ENCODE measurements at regions not wholly inside any gene's neighbourhood (a gene's known extent, or its start where the extent isn't known, plus 50 kb on each side); places are given as distances from the start of the nearest gene placed in this dataset.

DNA sequence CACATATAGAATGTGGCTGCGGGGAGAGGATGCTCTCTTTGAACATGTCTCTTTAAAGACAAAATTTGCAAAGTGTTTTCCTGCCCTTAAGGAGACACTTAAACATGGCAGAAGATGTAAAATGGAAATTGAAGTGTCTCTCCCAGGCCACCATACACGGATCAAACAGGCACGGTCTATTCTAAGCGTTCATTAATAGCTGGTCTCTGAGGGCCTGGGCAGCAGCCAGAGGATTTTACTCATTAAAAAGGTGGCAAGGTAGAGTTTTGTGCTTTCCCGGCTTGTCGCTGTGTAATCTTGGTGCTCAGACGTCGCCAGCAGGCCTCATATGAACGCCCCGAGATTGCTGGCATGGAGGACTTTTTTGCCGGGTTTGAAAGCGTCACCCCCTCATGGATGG is 205.5 kb downstream of the EMX2 start:
- Histone ChIP-seq H3K9me3 (ENCODE audit: control insufficient read depth, insufficient read depth, low read length) (peaks cover 26% of the 10 kb centered on the region), H3K4me3 (ENCODE audit: low read depth, low read length) (no peak overlapping the region), H3K27ac (ENCODE audit: low read depth, low read length) (no peak overlapping the region), H3K27me3 (ENCODE audit: control insufficient read depth, insufficient read depth, low read length) (no peaks in the 10 kb centered on the region)
- no peak for DNase-seq (ENCODE audit: low read depth, low spot score)
- POLR2A ChIA-PET = no interaction called here
- TF ChIP-seq, protein P1, sequence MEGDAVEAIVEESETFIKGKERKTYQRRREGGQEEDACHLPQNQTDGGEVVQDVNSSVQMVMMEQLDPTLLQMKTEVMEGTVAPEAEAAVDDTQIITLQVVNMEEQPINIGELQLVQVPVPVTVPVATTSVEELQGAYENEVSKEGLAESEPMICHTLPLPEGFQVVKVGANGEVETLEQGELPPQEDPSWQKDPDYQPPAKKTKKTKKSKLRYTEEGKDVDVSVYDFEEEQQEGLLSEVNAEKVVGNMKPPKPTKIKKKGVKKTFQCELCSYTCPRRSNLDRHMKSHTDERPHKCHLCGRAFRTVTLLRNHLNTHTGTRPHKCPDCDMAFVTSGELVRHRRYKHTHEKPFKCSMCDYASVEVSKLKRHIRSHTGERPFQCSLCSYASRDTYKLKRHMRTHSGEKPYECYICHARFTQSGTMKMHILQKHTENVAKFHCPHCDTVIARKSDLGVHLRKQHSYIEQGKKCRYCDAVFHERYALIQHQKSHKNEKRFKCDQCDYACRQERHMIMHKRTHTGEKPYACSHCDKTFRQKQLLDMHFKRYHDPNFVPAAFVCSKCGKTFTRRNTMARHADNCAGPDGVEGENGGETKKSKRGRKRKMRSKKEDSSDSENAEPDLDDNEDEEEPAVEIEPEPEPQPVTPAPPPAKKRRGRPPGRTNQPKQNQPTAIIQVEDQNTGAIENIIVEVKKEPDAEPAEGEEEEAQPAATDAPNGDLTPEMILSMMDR (IDR thresholded peaks at IDR 0.05; ENCODE audit: low read depth, low read length) = no peak
- CTCF ChIA-PET = no interaction called here

DNA sequence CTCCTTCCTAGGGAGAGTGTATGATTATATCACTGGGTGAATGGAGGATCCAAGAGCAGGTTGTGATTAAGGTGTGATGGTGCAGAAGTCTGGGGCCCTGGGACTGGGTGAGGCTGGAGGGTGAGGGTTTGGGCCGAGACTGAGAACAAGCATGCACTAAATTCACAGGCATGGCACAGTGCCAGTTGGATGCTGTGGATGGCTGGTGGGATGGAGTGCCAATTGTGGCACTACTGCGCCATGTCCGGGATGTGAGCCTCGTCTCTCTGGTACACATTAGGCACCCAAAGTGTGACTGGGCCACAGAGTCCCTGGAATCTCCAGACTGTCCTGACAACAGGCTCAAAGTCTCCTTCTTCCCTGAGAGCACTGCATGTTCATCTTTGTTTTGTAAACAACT is 208.1 kb downstream of the EMX2 start:
- DNase-seq (ENCODE audit: low read depth, low spot score) = no peak
- Histone ChIP-seq H3K27ac (ENCODE audit: low read depth, low read length) (no peak overlapping the region), H3K9me3 (ENCODE audit: control insufficient read depth, insufficient read depth, low read length) (peaks cover 26% of the 10 kb centered on the region), H3K4me3 (ENCODE audit: low read depth, low read length) (no peak overlapping the region), H3K27me3 (ENCODE audit: control insufficient read depth, insufficient read depth, low read length) (no peaks in the 10 kb centered on the region)
- ChIA-PET CTCF (no interaction called here), POLR2A (no interaction called here)
- TF ChIP-seq, protein P1 (IDR thresholded peaks at IDR 0.05; ENCODE audit: low read depth, low read length) = no peak

DNA sequence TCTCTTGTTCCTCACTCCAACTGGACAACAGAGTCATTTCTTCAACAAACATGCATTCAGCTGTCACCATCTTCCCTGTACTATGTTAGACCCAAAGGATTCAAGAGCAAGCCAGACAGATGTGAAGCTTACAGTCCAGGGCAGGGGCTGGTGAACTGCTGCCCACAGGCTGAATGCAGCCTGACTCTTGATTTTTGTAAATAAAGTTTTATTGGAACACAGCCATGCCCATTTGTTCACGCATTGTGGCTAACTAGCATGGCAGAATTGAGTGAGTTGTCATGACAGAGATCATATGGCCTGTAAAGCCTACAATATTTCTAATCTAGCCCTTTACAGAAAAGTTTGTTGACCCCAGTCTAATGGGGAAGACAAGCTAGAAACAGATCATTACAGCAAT is 208.7 kb downstream of the EMX2 start:
- Histone ChIP-seq H3K27ac (ENCODE audit: low read depth, low read length) (no peak overlapping the region), H3K27me3 (ENCODE audit: control insufficient read depth, insufficient read depth, low read length) (no peaks in the 10 kb centered on the region), H3K9me3 (ENCODE audit: control insufficient read depth, insufficient read depth, low read length) (peaks cover 26% of the 10 kb centered on the region), H3K4me3 (ENCODE audit: low read depth, low read length) (no peak overlapping the region)
- DNase-seq (ENCODE audit: low read depth, low spot score) = no peak
- POLR2A ChIA-PET = no interaction called here
- TF ChIP-seq, protein P1 (IDR thresholded peaks at IDR 0.05; ENCODE audit: low read depth, low read length) = no peak
- CTCF ChIA-PET = no interaction called here

DNA sequence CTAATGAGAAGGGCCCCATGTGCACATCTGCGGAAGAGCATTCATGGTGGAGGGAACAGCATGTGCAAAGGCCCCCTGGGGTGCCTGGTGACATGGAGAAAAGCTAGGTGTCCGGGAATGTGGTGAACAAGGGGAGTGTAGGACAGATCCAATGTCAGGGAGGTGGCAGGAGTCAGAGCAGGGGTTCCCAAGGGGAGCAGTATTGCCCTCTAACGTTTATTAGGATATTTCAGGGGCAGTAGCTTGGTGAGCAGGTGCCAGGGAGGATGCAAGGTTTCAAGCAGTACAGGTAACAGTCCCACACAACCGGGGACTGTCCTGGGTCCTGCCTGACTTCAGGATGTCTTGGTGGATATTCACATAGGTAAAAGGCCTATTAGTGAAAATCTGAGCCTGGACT is 209.6 kb downstream of the EMX2 start:
- no peaks in the 10 kb centered on the region for H3K27me3 ChIP-seq (ENCODE audit: control insufficient read depth, insufficient read depth, low read length)
- TF ChIP-seq, protein P1 (IDR thresholded peaks at IDR 0.05; ENCODE audit: low read depth, low read length) = no peak
- no peak for DNase-seq (ENCODE audit: low read depth, low spot score)
- no peak overlapping the region for H3K27ac ChIP-seq (ENCODE audit: low read depth, low read length)
- H3K4me3 ChIP-seq (ENCODE audit: low read depth, low read length) = no peak overlapping the region
- POLR2A ChIA-PET = no interaction called here
- CTCF ChIA-PET = no interaction called here
- peaks cover 28% of the 10 kb centered on the region for H3K9me3 ChIP-seq (ENCODE audit: control insufficient read depth, insufficient read depth, low read length)

DNA sequence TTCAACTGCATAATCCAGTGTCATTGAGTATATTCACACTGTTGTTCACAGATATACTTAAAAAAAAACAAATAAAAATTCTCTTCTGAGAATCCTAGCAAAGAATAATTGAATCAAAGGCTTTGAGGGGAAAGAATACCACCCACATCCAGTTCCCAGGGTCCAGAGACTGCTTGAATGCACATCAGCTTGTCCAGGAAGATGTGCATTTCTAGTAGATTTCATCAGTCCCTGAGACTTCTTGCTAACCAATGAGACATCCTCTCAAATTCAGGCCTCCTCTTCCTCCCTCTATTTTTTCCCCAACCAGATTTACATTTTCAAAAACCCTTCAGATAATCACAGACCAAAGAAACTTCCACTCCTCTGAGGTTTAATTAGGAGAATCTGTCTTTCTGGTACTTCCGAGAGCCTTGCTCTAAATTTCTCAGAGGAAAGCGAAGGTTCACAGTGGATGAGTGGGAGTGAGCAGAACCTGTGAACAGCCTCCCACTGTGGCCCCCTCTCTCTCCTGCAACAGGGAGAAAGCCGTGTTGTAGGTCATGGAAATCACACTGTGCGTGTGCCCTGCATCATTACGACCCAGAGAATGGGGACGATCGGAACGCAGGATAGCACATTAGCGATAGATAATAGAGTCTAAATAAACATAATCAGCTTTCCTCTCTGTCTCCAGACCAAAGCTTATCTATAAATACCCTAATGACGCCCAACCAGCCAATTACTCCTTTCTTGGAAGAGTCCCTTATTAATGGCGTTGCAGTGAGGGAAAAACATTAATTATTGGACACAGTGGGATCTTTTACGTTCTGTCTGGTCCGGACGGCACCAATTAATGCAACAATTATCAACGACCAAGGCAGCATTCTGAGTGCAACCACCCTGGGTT is 212.5 kb downstream of the EMX2 start:
- POLR2A ChIA-PET = no interaction called here
- DNase-seq (ENCODE audit: low read depth, low spot score) = no peak
- peaks cover 15% of the 10 kb centered on the region for H3K9me3 ChIP-seq (ENCODE audit: control insufficient read depth, insufficient read depth, low read length)
- H3K4me3 ChIP-seq (ENCODE audit: low read depth, low read length) = no peak overlapping the region
- TF ChIP-seq, protein P1 (IDR thresholded peaks at IDR 0.05; ENCODE audit: low read depth, low read length) = no peak
- CTCF ChIA-PET = no interaction called here
- no peak overlapping the region for H3K27ac ChIP-seq (ENCODE audit: low read depth, low read length)
- H3K27me3 ChIP-seq (ENCODE audit: control insufficient read depth, insufficient read depth, low read length) = no peaks in the 10 kb centered on the region

All from AG04450 (cell line).